ENCODE measurements at regions not wholly inside any gene's neighbourhood (a gene's known extent, or its start where the extent isn't known, plus 50 kb on each side); places are given as distances from the start of the nearest gene placed in this dataset.

DNA sequence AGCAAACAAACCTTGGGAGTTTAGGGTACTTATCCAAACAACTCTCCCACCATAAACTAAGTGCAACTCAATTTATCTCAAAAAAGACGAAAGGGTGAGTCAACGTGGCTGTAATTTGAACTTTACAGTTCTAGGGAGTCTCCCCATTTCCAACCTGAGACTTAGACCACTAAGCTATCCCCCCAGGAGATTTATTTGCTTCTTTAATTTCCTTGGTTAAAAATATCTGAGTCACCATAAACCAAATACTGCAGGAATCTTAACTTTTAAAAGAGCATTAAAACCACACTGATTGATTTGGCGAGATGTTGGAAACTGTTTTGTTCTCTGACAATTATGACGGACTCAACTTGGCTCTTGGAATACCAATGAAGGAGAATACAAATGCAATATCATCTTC lies 299.3 kb upstream of the SOX9 start:
- TF ChIP-seq, protein P1, sequence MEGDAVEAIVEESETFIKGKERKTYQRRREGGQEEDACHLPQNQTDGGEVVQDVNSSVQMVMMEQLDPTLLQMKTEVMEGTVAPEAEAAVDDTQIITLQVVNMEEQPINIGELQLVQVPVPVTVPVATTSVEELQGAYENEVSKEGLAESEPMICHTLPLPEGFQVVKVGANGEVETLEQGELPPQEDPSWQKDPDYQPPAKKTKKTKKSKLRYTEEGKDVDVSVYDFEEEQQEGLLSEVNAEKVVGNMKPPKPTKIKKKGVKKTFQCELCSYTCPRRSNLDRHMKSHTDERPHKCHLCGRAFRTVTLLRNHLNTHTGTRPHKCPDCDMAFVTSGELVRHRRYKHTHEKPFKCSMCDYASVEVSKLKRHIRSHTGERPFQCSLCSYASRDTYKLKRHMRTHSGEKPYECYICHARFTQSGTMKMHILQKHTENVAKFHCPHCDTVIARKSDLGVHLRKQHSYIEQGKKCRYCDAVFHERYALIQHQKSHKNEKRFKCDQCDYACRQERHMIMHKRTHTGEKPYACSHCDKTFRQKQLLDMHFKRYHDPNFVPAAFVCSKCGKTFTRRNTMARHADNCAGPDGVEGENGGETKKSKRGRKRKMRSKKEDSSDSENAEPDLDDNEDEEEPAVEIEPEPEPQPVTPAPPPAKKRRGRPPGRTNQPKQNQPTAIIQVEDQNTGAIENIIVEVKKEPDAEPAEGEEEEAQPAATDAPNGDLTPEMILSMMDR (conservative IDR thresholded peaks at IDR 0.05 in 1 of 2, IDR thresholded peaks at IDR 0.05 in 1 of 2; ENCODE audit: extremely low read depth in 1 of 2, insufficient read depth in 1 of 2, low read depth in 1 of 2, low read length in 2 of 2), result no peak
- TF ChIP-seq EZH2 (IDR thresholded peaks at IDR 0.05; ENCODE audit: borderline replicate concordance, low read length), result no peak

All from mammary epithelial cell (primary cell).